PC-9 (cell line): ENCODE measurements at regions not wholly inside any gene's neighbourhood (a gene's known extent, or its start where the extent isn't known, plus 50 kb on each side); places are given as distances from the start of the nearest gene placed in this dataset.

Experiments
- BruUV-seq: library from RNA; stranded (reverse); fragments of 400-500 nt; replicated peaks from 2 replicates; lab custom pipeline; 2021; lab: Mats Ljungman, UMichigan
- CTCF ChIA-PET: fragments of 300-600 bp; sonication (Branson Sonifier 250); formaldehyde crosslinking; loops from one replicate; lab custom pipeline; 2022; ENCODE audit warnings: antibody characterized with exemption; lab: Charles Lee
- POLR2A ChIA-PET: fragments of 300-600 bp; sonication (Branson Sonifier 250); formaldehyde crosslinking; loops from one replicate; lab custom pipeline; 2022; ENCODE audit warnings: antibody characterized with exemption; ENCODE audit not compliant: unreplicated experiment; lab: Charles Lee
- DNase-seq, 2 experiments: peaks; one replicate each; pipeline versions ENCODE4 v3.0.0 to v3.0.0-alpha.2; 2015 to 2022; ENCODE audit warnings: mixed read lengths in 1 of 2
- H2AFZ ChIP-seq: fragments of 200-600 bp; sonication (generic); 2 replicates; pipeline ENCODE4 v1.8.1; 2017; ENCODE audit warnings: antibody characterized with exemption
- H3F3A ChIP-seq: fragments of 200-600 bp; sonication (generic); 2 replicates; pipeline ENCODE4 v1.8.1; 2017; ENCODE audit warnings: antibody characterized with exemption, mild to moderate bottlenecking, low read depth; ENCODE audit not compliant: insufficient read depth
- H3K27ac ChIP-seq: fragments of 200-600 bp; sonication (generic); 2 replicates; pipeline ENCODE4 v1.6.1; 2016; ENCODE audit warnings: mixed run types
- H3K27me3 ChIP-seq: fragments of 200-600 bp; sonication (generic); 2 replicates; pipeline ENCODE4 v1.6.1; 2016; ENCODE audit warnings: low read depth, mixed run types; ENCODE audit not compliant: insufficient read depth
- H3K36me3 ChIP-seq: fragments of 200-600 bp; sonication (generic); 2 replicates; pipeline ENCODE4 v1.6.1; 2016; ENCODE audit warnings: low read depth, mixed run types
- H3K4me1 ChIP-seq: fragments of 200-600 bp; sonication (generic); replicated peaks from 2 replicates; pipeline ENCODE4 v1.6.1; 2016; ENCODE audit warnings: mixed run types; ENCODE audit not compliant: insufficient read depth
- H3K4me2 ChIP-seq: fragments of 200-600 bp; sonication (generic); 2 replicates; pipeline ENCODE4 v1.6.1; 2017; ENCODE audit warnings: mixed run types
- H3K4me3 ChIP-seq: fragments of 200-600 bp; sonication (generic); 2 replicates; pipeline ENCODE4 v1.6.1; 2016; ENCODE audit warnings: mixed run types
- H3K79me2 ChIP-seq: fragments of 200-600 bp; sonication (generic); 2 replicates; pipeline ENCODE4 v1.6.1; 2017; ENCODE audit warnings: low read depth, mixed run types
- H3K9me2 ChIP-seq: fragments of 200-600 bp; sonication (generic); 2 replicates; pipeline ENCODE4 v1.8.1; 2017; ENCODE audit warnings: mild to moderate bottlenecking; ENCODE audit not compliant: insufficient read depth
- H3K9me3 ChIP-seq: fragments of 200-600 bp; sonication (generic); 2 replicates; pipeline ENCODE4 v1.8.1; 2016; ENCODE audit warnings: low read depth; ENCODE audit not compliant: insufficient read depth
- H4K20me1 ChIP-seq: fragments of 200-600 bp; sonication (generic); 2 replicates; pipeline ENCODE4 v1.8.1; 2017; ENCODE audit not compliant: insufficient read depth
- EZH2 ChIP-seq: fragments of 200-600 bp; sonication (generic); IDR thresholded peaks from 2 replicates; pipeline ENCODE4 v1.8.0; 2017; ENCODE audit warnings: antibody characterized with exemption, low read depth
- intact Hi-C: fragments of 100-400 bp; cut with micrococcal nuclease; formaldehyde crosslinking; loops from one replicate; pipeline ENCODE4 v1.10.0; 2022; ENCODE audit not compliant: unreplicated experiment
- TF ChIP-seq, protein P1 (sequence below): fragments of 200-600 bp; sonication (generic); conservative IDR thresholded peaks from 2 replicates; pipeline ENCODE4 v1.6.1; 2017; ENCODE audit warnings: mixed run types, antibody characterized with exemption, mild to moderate bottlenecking, moderate library complexity

DNA sequence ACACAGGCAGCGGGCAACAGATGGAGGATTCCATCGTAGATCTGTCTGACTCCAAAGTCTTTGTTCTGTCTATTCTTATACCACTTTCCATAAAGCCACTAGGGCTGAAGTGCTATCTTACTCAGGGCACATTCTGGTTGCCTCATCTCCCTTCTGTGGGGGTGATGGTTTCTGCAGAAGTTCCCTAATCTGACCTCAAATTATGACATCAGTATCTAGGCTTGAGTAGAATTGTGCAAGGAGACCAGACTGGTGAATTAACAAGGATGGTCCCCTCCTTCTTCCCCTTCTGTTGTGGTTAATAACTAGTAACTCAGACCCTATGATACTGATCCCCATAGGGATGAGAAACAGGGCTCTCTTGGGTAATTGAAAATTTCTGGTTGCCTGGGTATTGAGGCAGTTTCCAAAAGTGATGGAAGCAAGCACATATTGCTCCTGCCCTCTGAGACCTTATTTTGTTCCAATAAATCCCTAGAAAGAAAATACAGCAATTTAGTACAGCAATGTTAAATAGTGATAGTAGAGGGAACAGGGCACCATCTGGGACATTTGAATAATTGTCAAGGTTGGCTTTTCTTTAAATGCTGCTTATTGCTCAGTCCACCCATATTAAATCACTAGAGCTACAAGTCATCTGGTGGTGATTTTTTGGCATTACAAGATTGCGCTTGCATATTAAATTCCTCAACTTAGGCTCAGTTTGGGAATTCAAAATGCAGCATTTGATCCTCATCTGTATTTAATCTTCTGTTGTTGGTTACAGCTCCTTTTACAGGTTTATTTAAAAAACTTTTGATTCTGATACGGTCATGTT lies 57.3 kb upstream of the AP1S2 start:
- Histone ChIP-seq H3K4me1 (no peaks in the 10 kb centered on the region), H3K9me3 (no peaks in the 10 kb centered on the region), H3K27ac (no peak overlapping the region), H3K4me3 (no peak overlapping the region), H3K36me3 (no peaks in the 10 kb centered on the region), H2AFZ (no peak overlapping the region), H4K20me1 (no peaks in the 10 kb centered on the region), H3K27me3 (no peaks in the 10 kb centered on the region), H3K79me2 (no peaks in the 10 kb centered on the region), H3F3A (no peaks in the 10 kb centered on the region), H3K9me2 (no peaks in the 10 kb centered on the region), H3K4me2 (no peak overlapping the region)
- BruUV-seq = no TSS peak
- intact Hi-C loops = no loop called here
- ChIA-PET CTCF (no interaction called here), POLR2A (no interaction called here)
- TF ChIP-seq, protein P1, sequence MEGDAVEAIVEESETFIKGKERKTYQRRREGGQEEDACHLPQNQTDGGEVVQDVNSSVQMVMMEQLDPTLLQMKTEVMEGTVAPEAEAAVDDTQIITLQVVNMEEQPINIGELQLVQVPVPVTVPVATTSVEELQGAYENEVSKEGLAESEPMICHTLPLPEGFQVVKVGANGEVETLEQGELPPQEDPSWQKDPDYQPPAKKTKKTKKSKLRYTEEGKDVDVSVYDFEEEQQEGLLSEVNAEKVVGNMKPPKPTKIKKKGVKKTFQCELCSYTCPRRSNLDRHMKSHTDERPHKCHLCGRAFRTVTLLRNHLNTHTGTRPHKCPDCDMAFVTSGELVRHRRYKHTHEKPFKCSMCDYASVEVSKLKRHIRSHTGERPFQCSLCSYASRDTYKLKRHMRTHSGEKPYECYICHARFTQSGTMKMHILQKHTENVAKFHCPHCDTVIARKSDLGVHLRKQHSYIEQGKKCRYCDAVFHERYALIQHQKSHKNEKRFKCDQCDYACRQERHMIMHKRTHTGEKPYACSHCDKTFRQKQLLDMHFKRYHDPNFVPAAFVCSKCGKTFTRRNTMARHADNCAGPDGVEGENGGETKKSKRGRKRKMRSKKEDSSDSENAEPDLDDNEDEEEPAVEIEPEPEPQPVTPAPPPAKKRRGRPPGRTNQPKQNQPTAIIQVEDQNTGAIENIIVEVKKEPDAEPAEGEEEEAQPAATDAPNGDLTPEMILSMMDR = no peak
- no peak for TF ChIP-seq EZH2
- no peak for DNase-seq

DNA sequence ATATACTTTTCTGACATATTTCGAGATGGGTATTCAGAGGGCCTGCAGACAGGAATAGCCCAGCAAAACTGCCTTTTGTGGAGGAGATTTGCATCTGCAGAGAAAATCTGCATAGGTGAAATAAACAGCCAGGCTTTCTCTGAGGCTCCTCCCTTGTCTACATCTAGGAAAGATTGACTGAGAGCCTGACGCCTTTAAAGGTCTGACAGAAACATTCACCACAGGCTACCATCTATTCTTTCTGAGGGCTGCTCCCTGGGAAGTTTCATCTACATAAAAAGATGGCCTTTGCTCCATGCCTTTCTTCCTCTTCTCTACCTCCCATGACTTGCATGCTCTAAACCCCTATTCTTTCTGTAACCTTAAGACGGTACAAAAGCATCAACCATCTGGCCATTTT lies 55.0 kb upstream of the AP1S2 start:
- no peak for DNase-seq
- Histone ChIP-seq H3K4me3 (no peak overlapping the region), H3F3A (no peaks in the 10 kb centered on the region), H3K27ac (no peak overlapping the region), H2AFZ (no peak overlapping the region), H3K79me2 (no peaks in the 10 kb centered on the region), H4K20me1 (no peaks in the 10 kb centered on the region), H3K27me3 (no peaks in the 10 kb centered on the region), H3K9me2 (no peaks in the 10 kb centered on the region), H3K9me3 (no peaks in the 10 kb centered on the region), H3K4me1 (no peaks in the 10 kb centered on the region), H3K4me2 (no peak overlapping the region), H3K36me3 (no peaks in the 10 kb centered on the region)
- no TSS peak for BruUV-seq
- TF ChIP-seq, protein P1 = no peak
- no peak for TF ChIP-seq EZH2
- intact Hi-C loops = no loop called here
- ChIA-PET CTCF (no interaction called here), POLR2A (no interaction called here)

DNA sequence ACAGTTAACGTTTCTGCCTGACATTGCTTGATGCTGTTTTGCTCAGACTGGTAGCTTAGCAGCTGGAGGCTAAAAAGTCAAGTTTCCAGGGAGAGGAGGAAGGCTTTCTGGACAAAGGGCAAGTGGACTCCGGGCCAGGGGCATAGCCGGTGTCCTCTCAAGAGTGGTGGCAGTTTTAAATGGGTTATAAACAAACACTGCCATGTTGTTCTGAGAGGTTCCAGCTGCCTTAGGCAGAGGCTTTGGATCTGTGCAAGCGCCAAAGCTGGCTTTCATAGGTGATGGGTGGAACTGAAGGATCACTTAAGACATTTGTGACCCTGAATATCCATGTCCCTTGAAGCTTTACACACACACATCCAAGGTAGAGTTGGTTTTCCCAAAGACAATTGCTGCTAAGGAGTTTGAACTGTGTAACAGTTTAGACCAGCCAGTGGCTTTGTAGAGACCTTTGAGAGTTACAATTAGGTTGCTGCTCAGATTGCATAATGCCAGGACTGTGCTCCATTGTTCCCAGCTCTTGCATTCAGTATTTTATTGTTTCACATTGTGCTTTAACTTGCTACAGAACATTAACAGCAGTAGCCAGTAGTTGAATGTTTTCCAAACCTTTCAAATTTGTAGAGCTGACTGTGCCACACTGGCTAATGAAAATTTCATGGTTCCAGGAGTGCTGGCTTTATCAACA lies 54.1 kb upstream of the AP1S2 start:
- Histone ChIP-seq H3K4me3 (no peak overlapping the region), H3K9me2 (no peaks in the 10 kb centered on the region), H4K20me1 (no peaks in the 10 kb centered on the region), H3K79me2 (no peaks in the 10 kb centered on the region), H3K27me3 (no peaks in the 10 kb centered on the region), H3F3A (no peaks in the 10 kb centered on the region), H3K4me1 (no peaks in the 10 kb centered on the region), H3K9me3 (no peaks in the 10 kb centered on the region), H3K36me3 (no peaks in the 10 kb centered on the region), H3K4me2 (no peak overlapping the region), H3K27ac (no peak overlapping the region), H2AFZ (no peak overlapping the region)
- ChIA-PET CTCF (no interaction called here), POLR2A (no interaction called here)
- no peak for DNase-seq
- BruUV-seq = no TSS peak
- intact Hi-C loops = no loop called here
- TF ChIP-seq, protein P1 = no peak
- TF ChIP-seq EZH2 = no peak
